ENCODE measurements at regions not wholly inside any gene's neighbourhood (a gene's known extent, or its start where the extent isn't known, plus 50 kb on each side); places are given as distances from the start of the nearest gene placed in this dataset.
"Not testable (repeated sequence)": the region's sequence is repeated elsewhere in the genome, so short reads cannot be mapped to it uniquely, and the experiment has no call there.

GRCh38 chr6:4414078-4414477 lies 278.7 kb upstream of the ECI2 start:
- TF ChIP-seq POLR2A (IDR thresholded peaks at IDR 0.05; ENCODE audit: low read depth, low read length); POLR2AphosphoS5 (IDR thresholded peaks at IDR 0.05; ENCODE audit: low read depth, low read length); PAX5 (IDR thresholded peaks at IDR 0.05; ENCODE audit: insufficient read depth, low read length, severe bottlenecking); POU2F2 (IDR thresholded peaks at IDR 0.05; ENCODE audit: low read depth, low read length); TAF1 (IDR thresholded peaks at IDR 0.05; ENCODE audit: low read depth, low read length): not testable (repeated sequence)

All from GM12891 (cell line).